ENCODE measurements at regions not wholly inside any gene's neighbourhood (a gene's known extent, or its start where the extent isn't known, plus 50 kb on each side); places are given as distances from the start of the nearest gene placed in this dataset.
"Not testable (repeated sequence)": the region's sequence is repeated elsewhere in the genome, so short reads cannot be mapped to it uniquely, and the experiment has no call there.

DNA sequence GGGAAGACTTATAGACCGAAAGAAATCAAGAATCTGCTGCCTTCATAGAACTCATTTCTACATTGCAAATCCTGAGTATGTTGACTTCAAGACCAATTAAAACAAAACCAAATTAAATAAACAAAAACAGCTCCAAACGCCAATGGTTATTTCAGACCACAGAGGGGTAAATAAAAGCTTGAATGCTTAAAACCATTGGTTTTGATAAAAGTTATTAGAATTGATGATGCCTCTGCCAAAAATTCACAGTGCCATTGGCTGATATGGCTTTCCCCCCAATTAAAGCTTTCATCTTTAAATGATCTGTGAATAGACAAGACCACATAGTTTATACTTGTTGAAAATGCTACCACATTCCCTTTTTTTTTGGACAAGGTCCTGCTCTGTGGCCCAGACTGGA lies 188.5 kb downstream of the NFKBIZ start:
- DNase-seq, result no peak
- TF ChIP-seq CTCF (IDR thresholded peaks at IDR 0.05), result no peak
- no peaks in the 10 kb centered on the region for H3K36me3 ChIP-seq (replicated peaks in 1 of 2; ENCODE audit: control insufficient read depth in 1 of 2, insufficient read depth in 2 of 2, low read length in 2 of 2)
- no peak overlapping the region for H3K4me3 ChIP-seq (replicated peaks in 1 of 3; ENCODE audit: low read depth in 2 of 3, low read length in 3 of 3)
- no CpG with 5 or more reads among the region's 2 CpGs for WGBS (ENCODE audit: insufficient coverage)
- H3K79me2 ChIP-seq (ENCODE audit: insufficient read depth, low read length), result no peaks in the 10 kb centered on the region
- no peaks in the 10 kb centered on the region for H4K20me1 ChIP-seq (ENCODE audit: insufficient read depth, low read length)
- H3K9ac ChIP-seq (ENCODE audit: insufficient read depth, low read length, poor library complexity, severe bottlenecking), result no peak overlapping the region
- intact Hi-C loops (cut with micrococcal nuclease), result loop anchor here in 1 of 2 donors (10.0 kb wide), 1 partner anchor 143 kb away; no protein-coding TSS in a partner anchor
- no peak overlapping the region for H2AFZ ChIP-seq (ENCODE audit: insufficient read depth, low read depth, low read length, poor library complexity, severe bottlenecking)
- Mint-ChIP-seq H3K36me3 (no peaks in the 10 kb centered on the region), H3K4me3 (no peak overlapping the region), H3K27me3 (ENCODE audit: low read depth in 3 of 3) (peaks cover 0 to 3% (median 0%) of the 10 kb centered on the region in 3 donors), H3K4me1 (peaks cover 20% of the 10 kb centered on the region), H3K27ac (peak overlapping the region in 5 of 7 donors; percentile 81 to 93 (median 92)), H3K9me3 (peaks cover 0 to 17% (median 9%) of the 10 kb centered on the region in 7 donors)
- H3K27ac ChIP-seq (ENCODE audit: low read depth in 1 of 2, low read length in 2 of 2), result peak overlapping the region in 1 of 2 donors; percentile 48
- peaks cover 14 to 29% of the 10 kb centered on the region in 2 donors for H3K4me1 ChIP-seq (ENCODE audit: control insufficient read depth in 1 of 2, insufficient read depth in 2 of 2, low read length in 2 of 2)
- H3K4me2 ChIP-seq (replicated peaks; ENCODE audit: extremely low read depth, low read length, poor library complexity, severe bottlenecking), result no peak overlapping the region
- H3K9me3 ChIP-seq (replicated peaks in 1 of 2; ENCODE audit: control insufficient read depth in 1 of 2, insufficient read depth in 1 of 2, low read length in 2 of 2), result peaks cover 0 to 12% of the 10 kb centered on the region in 2 donors
- H3K27me3 ChIP-seq (ENCODE audit: control insufficient read depth in 2 of 2, insufficient read depth in 2 of 2, low read length in 2 of 2), result no peaks in the 10 kb centered on the region

- no peaks in the 10 kb centered on the region for H3K79me2 ChIP-seq (ENCODE audit: insufficient read depth, low read length)
- intact Hi-C loops (cut with micrococcal nuclease), result loop anchor here in 1 of 2 donors (10.0 kb wide), 1 partner anchor 144 kb away; no protein-coding TSS in a partner anchor
- peak overlapping the region in 1 of 2 donors; percentile 48 for H3K27ac ChIP-seq (ENCODE audit: low read depth in 1 of 2, low read length in 2 of 2)
- no CpG with 5 or more reads among the region's 3 CpGs for WGBS (ENCODE audit: insufficient coverage)
- H3K9me3 Mint-ChIP-seq, result peaks cover 0 to 19% (median 11%) of the 10 kb centered on the region in 7 donors
- H3K4me3 Mint-ChIP-seq, result peak overlapping the region in 1 of 2 donors; percentile 55
- peak overlapping the region; percentile 72 to 93 (median 89) for H3K27ac Mint-ChIP-seq
- H3K9me3 ChIP-seq (replicated peaks in 1 of 2; ENCODE audit: control insufficient read depth in 1 of 2, insufficient read depth in 1 of 2, low read length in 2 of 2), result peaks cover 0 to 12% of the 10 kb centered on the region in 2 donors
- H3K4me3 ChIP-seq (replicated peaks in 1 of 3; ENCODE audit: low read depth in 2 of 3, low read length in 3 of 3), result peak overlapping the region in 1 of 3 experiments; percentile 4
- H3K27me3 Mint-ChIP-seq (ENCODE audit: low read depth in 3 of 3), result peaks cover 0 to 3% (median 0%) of the 10 kb centered on the region in 3 donors
- peak; percentile 33 to 70 (median 58) for DNase-seq
- no peak overlapping the region for H2AFZ ChIP-seq (ENCODE audit: insufficient read depth, low read depth, low read length, poor library complexity, severe bottlenecking)
- H3K36me3 ChIP-seq (replicated peaks in 1 of 2; ENCODE audit: control insufficient read depth in 1 of 2, insufficient read depth in 2 of 2, low read length in 2 of 2), result no peaks in the 10 kb centered on the region
- H3K36me3 Mint-ChIP-seq, result no peaks in the 10 kb centered on the region
- H3K27me3 ChIP-seq (ENCODE audit: control insufficient read depth in 2 of 2, insufficient read depth in 2 of 2, low read length in 2 of 2), result no peaks in the 10 kb centered on the region
- peak overlapping the region; percentile 36 for H3K4me2 ChIP-seq (replicated peaks; ENCODE audit: extremely low read depth, low read length, poor library complexity, severe bottlenecking)
- H3K4me1 ChIP-seq (ENCODE audit: control insufficient read depth in 1 of 2, insufficient read depth in 2 of 2, low read length in 2 of 2), result peaks cover 14 to 27% of the 10 kb centered on the region in 2 donors
- H3K9ac ChIP-seq (ENCODE audit: insufficient read depth, low read length, poor library complexity, severe bottlenecking), result no peak overlapping the region
- peaks cover 20% of the 10 kb centered on the region for H3K4me1 Mint-ChIP-seq
- H4K20me1 ChIP-seq (ENCODE audit: insufficient read depth, low read length), result no peaks in the 10 kb centered on the region
- TF ChIP-seq CTCF (IDR thresholded peaks at IDR 0.05), result no peak
Measured at GRCh38 chr3:102038477-102039142, 189.3 kb downstream of the NFKBIZ start.

DNA sequence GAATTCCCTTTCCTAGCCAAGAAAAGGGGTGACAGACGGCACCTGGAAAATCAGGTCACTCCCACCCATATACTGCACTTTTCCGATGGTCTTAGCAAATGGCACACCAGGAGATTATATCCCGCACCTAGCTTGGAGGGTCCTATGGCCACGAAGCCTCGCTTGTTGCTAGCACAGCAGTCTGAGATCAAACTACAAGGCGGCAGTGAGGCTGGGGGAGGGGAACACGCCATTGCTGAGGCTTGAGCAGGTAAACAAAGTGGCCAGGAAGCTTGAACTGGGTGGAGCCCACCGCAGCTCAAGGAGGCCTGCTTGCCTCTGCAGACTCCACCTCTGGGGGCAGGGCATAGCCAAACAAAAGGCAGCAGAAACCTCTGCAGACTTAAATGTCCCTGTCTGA lies 190.8 kb downstream of the NFKBIZ start:
- H3K9ac ChIP-seq (ENCODE audit: insufficient read depth, low read length, poor library complexity, severe bottlenecking); H3K27me3 ChIP-seq (ENCODE audit: control insufficient read depth in 2 of 2, insufficient read depth in 2 of 2, low read length in 2 of 2); H2AFZ ChIP-seq (ENCODE audit: insufficient read depth, low read depth, low read length, poor library complexity, severe bottlenecking); H3K79me2 ChIP-seq (ENCODE audit: insufficient read depth, low read length); H3K27me3 Mint-ChIP-seq (ENCODE audit: low read depth in 3 of 3); H4K20me1 ChIP-seq (ENCODE audit: insufficient read depth, low read length); H3K36me3 Mint-ChIP-seq; DNase-seq; intact Hi-C loops (cut with micrococcal nuclease); H3K36me3 ChIP-seq (replicated peaks in 1 of 2; ENCODE audit: control insufficient read depth in 1 of 2, insufficient read depth in 2 of 2, low read length in 2 of 2); H3K4me3 Mint-ChIP-seq; H3K27ac ChIP-seq (ENCODE audit: low read depth in 1 of 2, low read length in 2 of 2); H3K4me3 ChIP-seq (replicated peaks in 1 of 3; ENCODE audit: low read depth in 2 of 3, low read length in 3 of 3); H3K27ac Mint-ChIP-seq; H3K4me2 ChIP-seq (replicated peaks; ENCODE audit: extremely low read depth, low read length, poor library complexity, severe bottlenecking): not testable (repeated sequence)
- H3K9me3 Mint-ChIP-seq, result peaks cover 2 to 23% (median 11%) of the 10 kb centered on the region in 7 donors
- Histone ChIP-seq H3K4me1 (ENCODE audit: control insufficient read depth in 1 of 2, insufficient read depth in 2 of 2, low read length in 2 of 2) (peaks cover 14 to 17% of the 10 kb centered on the region in 2 donors), H3K9me3 (replicated peaks in 1 of 2; ENCODE audit: control insufficient read depth in 1 of 2, insufficient read depth in 1 of 2, low read length in 2 of 2) (peaks cover 0 to 12% of the 10 kb centered on the region in 2 donors)
- 100% methylated on average over 6 of the region's 8 CpGs for WGBS (ENCODE audit: insufficient coverage)
- H3K4me1 Mint-ChIP-seq, result peaks cover 20% of the 10 kb centered on the region
